ENCODE measurements at regions not wholly inside any gene's neighbourhood (a gene's known extent, or its start where the extent isn't known, plus 50 kb on each side); places are given as distances from the start of the nearest gene placed in this dataset.

DNA sequence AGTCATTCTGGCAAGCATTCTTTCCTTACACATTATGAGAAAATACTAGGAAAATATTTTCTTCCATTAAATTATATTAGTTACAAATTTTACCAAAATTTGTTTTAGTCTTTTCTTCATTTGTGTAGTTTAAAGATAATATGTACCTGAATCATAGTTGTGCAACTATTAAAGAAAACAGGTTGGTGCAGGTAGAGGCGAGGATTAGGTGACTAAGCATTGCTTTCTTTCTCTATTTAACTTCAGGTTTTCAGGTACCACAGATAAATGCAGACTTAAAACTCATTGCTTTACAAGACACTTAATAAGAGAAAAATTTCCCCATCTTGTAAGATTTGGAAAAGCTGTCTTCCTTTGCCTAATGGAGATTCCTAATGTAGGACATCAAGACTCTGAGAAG is 1175.5 kb upstream of the ADGRB3 start:
- TF ChIP-seq ZNF530 (tag by site-specific recombination; IDR thresholded peaks at IDR 0.05; ENCODE audit: low read depth) (no peak), KLF1 (tag by site-specific recombination; IDR thresholded peaks at IDR 0.05) (no peak), ZNF473 (tag by site-specific recombination; IDR thresholded peaks at IDR 0.05) (no peak), ZBTB7A (tag by site-specific recombination; IDR thresholded peaks at IDR 0.05; ENCODE audit: low read depth) (no peak), BCL11A (tag by site-specific recombination; IDR thresholded peaks at IDR 0.05; ENCODE audit: low read depth) (no peak), ZNF792 (tag by site-specific recombination; IDR thresholded peaks at IDR 0.05) (no peak), ZNF670 (tag by site-specific recombination; IDR thresholded peaks at IDR 0.05; ENCODE audit: low read depth) (no peak), ZNF23 (tag by site-specific recombination; IDR thresholded peaks at IDR 0.05; ENCODE audit: borderline replicate concordance) (no peak), ZNF311 (tag by site-specific recombination; IDR thresholded peaks at IDR 0.05; ENCODE audit: borderline replicate concordance) (no peak), ZNF747 (tag by site-specific recombination; IDR thresholded peaks at IDR 0.05) (no peak), GLIS2 (tag by site-specific recombination; IDR thresholded peaks at IDR 0.05) (no peak), TCF7L2 (IDR thresholded peaks at IDR 0.05; ENCODE audit: borderline replicate concordance, low read depth, low read length) (no peak), ZNF391 (tag by site-specific recombination; IDR thresholded peaks at IDR 0.05; ENCODE audit: borderline replicate concordance, low read depth) (no peak)
- TF ChIP-seq, protein P1, sequence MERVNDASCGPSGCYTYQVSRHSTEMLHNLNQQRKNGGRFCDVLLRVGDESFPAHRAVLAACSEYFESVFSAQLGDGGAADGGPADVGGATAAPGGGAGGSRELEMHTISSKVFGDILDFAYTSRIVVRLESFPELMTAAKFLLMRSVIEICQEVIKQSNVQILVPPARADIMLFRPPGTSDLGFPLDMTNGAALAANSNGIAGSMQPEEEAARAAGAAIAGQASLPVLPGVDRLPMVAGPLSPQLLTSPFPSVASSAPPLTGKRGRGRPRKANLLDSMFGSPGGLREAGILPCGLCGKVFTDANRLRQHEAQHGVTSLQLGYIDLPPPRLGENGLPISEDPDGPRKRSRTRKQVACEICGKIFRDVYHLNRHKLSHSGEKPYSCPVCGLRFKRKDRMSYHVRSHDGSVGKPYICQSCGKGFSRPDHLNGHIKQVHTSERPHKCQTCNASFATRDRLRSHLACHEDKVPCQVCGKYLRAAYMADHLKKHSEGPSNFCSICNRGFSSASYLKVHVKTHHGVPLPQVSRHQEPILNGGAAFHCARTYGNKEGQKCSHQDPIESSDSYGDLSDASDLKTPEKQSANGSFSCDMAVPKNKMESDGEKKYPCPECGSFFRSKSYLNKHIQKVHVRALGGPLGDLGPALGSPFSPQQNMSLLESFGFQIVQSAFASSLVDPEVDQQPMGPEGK (tag by site-specific recombination; IDR thresholded peaks at IDR 0.05), result no peak

Data from HEK293 (cell line).